ENCODE measurements at regions not wholly inside any gene's neighbourhood (a gene's known extent, or its start where the extent isn't known, plus 50 kb on each side); places are given as distances from the start of the nearest gene placed in this dataset.

GRCh38 chr11:114811971-114812370 is 133.6 kb downstream of the NXPE2 start:
- no peak for DNase-seq

DNA sequence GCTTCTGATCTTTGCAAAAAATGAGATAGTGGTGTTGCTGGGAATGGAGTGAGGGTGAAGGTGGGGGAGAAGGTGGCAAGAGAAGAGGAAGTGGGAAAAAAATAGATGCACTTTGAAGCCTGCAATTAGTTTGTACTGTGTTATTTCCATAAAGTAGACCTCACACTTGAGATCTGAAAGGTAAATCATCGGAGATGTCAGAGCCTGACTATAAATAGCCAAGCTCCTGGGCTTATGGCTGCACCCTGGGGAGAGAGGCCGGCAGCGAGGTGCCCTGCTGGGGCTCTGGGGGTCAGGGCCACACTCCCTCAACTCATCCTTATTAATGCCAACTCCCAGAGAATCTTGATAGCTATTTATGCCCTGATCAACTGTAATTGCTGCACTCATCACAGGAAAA is 134.4 kb downstream of the NXPE2 start:
- DNase-seq: no peak

GRCh38 chr11:114813189-114813718 is 134.9 kb downstream of the NXPE2 start:
- DNase-seq: no peak

DNA sequence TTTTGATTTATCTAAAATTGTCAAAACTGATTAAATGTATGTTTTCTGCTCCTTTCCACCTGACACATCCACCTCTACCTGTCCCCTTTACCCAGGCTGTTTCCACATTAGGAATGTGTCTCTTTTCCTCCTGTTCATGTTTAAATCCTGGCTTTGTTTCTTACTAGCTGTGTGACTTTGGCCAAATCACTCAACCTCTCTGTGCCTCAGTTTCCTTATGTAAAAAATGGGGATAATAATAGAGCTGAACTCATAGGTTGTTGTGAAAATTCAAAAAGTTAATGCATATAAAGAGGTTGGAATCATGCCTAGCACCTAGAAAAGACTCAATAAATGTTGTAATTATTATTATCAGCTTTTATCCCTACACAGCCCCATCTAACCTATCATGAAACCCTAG is 136.8 kb downstream of the NXPE2 start:
- no peak for DNase-seq

DNA sequence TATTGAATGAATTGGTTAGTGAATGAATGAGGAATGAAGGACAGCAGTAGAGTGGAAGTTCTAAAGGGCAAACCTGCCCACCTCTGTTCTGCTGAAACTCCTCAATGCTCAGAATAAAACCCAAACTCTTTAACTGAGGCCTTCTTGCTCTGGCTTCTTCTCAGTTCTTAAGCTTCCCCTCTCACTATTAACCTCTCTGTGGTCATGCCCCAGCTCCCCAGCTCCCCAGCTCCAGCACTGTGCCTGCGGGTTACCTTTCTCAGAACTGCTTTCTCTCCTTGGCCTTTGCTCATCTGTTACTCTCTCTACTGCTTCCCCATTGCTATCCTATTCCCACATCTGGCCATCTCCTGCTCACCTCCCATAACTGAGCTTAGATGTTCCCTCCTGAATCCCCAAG is 137.4 kb downstream of the NXPE2 start:
- no peak for DNase-seq

DNA sequence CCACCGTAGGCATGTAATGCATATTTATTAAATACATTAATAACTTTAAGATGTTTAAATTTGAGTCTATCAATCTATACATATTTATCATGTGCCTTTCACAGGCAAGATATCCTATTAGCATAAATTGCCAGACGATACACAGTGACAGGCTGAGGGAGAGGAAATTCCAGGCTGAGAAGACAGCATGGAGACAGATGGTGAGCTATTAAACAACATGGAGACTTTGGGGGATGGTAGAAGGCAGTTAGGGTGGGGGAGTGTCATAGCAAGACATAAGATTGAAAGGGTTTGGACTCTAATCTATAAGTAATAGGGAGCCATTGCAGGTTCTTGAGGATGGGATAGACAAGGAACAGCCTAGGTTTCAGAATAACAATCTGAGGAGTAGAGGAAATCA is 138.5 kb downstream of the NXPE2 start:
- no peak for DNase-seq

DNA sequence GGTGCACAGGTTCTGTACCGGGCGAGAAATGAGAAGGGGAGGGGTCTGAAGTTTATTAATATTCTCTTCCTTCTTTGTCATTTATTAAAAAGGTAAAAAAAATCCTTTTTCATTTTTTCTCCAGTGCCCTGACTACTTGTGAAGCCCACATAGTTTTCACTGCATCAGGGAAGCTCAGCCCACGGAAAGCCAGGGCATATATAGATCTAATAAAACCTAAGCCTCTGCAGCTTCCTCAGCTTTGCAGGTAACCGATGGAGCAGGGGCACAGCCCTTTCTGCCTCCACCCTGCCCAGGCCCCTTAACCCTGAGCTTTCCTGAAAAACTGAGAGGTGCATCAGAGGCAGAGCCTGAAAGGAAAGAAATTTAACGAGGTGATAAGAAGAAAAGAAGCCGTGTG is 140.1 kb downstream of the NXPE2 start:
- no peak for DNase-seq

DNA sequence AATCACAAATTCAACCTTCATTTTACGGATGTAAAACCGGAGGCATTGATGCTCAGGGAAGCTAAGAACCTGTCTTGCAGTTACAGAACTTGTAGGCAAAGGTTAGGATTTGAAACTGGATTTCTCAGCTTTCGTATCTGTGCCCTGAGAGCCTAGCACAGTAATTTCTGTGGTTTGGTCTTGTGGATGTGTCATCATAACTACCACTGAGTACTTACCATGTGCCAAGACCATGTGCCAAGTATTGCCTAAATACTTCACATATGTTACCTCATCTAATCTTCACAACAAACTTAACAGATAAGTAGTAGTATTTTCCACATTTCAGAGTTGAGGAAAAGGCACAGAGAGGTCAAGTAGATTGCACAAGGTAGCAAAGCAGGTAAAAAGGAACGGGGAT is 140.7 kb downstream of the NXPE2 start:
- DNase-seq: no peak

DNA sequence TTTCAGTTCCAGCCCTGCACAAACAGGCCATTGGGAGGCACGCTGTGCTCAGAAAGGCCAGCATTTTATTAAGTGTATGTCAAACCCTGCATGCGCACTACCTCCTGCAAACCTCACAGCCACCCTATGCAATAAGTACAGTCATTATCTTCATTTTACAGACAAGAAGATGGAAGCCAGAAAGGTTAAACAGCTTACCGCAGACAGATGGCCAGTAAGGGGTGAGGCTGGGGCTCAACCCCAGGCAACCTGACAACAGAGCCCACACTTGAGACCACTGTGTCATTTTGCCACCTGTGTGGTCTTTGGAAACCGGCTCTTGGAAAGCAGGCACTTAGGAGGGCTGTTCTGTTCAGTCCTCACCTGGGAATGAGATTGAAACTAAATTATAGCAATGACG is 142.3 kb downstream of the NXPE2 start:
- DNase-seq: no peak

GRCh38 chr11:114821621-114822412 is 143.5 kb downstream of the NXPE2 start:
- peak; percentile 46 for DNase-seq

GRCh38 chr11:114826910-114827442 is 148.6 kb downstream of the NXPE2 start:
- DNase-seq: no peak

DNA sequence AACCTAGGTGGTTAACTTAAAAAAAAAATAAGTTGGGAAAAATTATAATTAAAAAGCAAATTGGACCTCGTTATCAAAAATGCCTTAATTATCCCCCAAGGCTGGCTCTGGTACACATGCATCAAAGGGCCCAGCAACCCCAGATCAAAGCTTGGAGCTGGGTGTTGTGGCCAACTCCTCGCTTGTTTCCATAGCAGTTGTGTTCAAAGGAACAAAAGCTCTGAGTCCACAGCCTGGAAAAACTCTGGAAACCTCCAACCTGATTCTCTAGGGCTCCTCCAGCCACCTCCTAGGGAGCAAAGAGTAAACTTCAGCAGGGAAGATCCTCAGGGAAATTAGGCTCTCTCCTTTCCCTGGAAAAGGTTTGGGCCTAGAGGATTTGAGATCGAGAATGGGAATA is 149.4 kb downstream of the NXPE2 start:
- DNase-seq: no peak

DNA sequence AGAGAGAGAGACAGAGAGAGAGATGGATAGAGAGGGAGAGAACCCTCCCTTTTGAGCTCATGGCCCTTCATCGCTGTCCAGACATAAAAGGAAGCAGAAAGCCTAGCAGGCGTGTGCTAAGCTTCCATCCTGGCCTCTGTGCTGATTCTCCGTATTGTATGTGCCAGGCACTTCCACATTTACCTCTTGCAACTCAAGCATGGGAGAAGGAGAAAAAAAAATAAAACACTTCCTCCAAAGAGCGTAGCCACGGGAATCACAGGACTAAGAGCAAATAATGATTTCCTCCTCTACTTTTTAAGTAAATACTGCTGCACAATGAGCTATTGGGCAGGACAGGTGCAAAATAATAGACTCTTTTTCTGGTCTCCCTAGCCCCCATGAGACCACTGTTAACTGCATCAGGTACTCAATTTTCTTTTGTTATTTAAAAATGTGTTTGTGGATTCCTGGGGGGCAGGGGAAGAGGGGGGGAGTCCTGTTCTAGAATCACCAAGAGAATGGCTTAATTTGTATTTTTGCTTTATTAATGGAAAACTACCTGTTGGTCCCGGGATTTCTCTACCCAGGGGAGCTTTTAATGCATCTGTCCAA is 154.3 kb downstream of the NXPE2 start:
- peak; percentile 44 for DNase-seq

DNA sequence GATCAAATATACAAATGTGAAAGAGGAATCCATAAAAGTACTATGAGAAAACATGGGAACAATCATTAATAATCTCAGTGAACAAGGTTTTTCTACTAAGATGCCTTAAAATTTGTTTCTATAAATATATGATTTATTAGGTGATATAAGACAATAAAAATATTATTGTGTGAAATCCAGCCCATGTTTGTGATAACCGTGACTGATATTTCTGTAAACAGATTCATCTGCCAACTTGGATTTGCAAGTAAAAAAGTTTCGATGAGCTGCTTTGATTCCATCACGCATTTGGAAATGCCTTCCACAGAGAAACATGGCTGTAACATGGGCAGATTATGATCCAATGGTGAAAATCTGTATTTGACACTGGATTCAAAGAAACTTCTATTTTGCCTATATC is 157.8 kb downstream of the NXPE2 start:
- no peak for DNase-seq

DNA sequence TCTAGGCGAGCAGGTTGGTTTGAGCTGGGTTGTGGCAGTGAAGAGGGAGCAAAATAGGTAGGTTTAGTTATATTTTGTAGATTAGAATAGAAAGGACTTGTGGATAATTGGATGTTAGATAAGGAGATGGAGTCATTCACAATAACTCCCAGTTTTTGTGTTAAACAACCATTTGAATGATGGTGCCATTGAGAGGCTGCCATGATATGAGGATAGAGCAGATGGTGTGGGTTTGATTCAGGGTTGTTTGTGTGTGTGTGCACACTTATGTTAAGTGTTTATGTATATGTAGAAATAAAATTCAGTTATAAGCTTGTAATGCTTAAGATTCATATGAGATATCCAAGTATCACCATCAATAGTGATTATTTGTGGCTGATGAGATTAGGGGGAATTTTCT is 166.6 kb downstream of the NXPE2 start:
- no peak for DNase-seq

DNA sequence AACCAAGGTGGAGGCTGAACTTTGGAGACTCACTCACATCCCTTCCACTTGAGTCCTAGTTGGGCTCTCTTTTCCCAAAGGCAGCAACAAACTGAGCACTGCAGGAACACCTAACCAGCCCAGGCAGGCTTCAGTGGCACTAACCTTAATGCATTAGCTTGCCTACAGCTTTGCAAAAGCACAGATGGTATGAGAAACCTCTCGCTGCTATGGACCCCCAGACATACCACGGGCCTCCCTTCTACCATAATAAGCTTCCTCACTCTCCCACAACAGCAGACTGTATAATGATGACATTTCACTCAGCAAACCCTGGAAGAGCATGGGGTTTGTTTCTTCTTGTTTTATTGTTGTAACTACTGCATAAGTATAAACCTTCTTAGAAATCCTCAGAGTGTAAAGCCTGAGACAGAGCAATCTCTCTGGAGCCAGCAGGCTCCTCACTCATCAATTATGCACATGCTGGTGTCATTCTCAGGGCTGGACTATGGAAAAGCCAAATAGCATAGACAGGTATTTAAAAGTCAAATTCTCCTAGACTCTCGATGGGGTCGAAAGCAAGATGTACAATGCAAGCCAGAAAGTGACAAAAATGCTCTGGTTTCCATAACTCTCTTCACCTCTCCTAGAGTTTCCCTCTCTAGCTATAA is 167.6 kb downstream of the NXPE2 start:
- DNase-seq: no peak

GRCh38 chr11:114846416-114846791 is 168.1 kb downstream of the NXPE2 start:
- peak; percentile 13 for DNase-seq

DNA sequence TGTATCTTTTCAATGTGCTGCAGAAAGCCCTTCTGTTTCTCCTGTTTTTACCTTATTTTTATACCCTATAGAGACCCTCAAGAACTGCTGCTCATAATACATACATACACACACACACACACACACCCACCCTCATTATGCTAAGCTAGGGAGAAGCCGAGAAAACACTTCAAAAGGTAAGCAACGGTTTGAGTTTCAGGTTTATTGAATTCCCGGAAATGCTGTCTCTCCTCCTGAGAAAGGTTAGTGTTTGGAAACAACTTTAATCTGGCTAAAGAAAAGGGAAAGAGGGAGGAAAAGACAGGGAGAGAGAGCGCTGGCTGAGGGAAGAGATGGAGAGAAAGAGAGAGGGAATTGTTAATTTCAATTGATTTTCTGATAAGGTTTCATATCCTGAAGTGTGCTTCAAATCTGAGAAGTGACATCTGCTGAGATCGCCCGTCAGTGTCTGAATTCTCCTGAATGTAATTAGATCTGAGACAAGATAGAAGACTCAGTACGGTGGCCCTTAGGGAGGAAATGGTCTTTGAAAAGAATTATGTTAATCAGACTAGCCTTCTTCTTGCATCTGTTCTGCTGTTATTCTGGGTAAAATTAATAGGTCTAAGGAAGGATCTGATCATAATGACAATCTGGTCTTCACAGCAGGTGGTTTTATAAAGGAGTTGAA is 169.1 kb downstream of the NXPE2 start:
- DNase-seq: peak; percentile 9

DNA sequence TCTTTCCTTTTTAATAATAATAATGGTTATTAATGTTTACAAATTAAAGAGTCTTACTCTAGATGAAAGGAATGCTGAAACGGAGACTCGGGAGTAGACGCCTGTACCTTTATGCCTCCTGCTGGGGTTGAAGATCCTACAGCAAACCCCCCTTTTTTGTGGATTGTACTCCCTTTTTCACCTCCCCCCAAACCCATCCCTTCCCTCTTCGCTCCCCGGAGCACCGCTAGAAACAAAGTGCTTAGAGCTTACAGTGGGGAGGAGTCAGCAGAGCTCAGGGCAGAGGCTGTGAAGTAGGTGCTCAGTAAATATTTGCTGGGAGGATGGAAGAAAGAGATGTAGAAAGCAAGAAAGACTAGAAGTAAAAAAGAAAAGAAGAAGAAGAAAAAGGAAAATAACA is 169.7 kb downstream of the NXPE2 start:
- DNase-seq: no peak

DNA sequence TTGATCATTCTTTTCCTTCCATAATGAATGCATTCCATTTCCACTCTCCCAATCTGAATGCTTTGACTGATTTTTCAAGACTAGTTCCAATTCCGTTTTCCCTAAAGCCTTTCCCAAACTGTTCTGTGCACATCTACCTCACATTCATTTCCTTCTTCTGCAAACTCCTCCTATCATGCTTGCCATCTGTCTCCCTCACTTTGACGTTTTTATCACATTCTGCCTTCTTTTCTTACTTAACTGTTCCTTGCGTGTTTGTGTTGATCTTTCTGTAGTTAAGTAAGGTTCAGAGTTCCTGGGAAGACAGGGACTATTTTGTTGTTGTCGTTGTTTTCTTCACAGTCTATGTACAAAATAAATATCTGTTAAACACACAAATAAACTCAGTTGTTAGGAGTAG is 179.0 kb downstream of the NXPE2 start:
- DNase-seq: no peak

GRCh38 chr11:114864896-114865295 is 186.6 kb downstream of the NXPE2 start:
- no peak for DNase-seq

DNA sequence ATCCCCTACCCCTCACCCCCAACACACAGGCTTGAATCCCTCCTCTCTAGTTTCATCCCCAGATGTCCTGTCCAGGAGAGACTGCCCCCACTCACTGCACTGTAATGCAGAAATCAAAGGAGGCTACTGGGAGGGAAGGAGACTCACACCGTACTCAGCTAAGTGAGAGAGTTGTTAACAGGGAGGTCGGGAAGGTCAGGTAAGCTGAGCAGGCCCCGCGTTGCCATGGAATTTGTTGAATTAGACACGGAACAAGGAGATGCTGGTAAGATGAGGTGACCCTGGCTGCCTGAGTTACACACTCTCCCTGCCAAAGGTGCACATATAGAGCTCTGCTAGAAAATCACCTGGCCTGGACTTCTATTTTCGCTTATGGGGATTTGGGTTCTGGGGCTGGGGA is 197.9 kb downstream of the NXPE2 start:
- DNase-seq: no peak

DNA sequence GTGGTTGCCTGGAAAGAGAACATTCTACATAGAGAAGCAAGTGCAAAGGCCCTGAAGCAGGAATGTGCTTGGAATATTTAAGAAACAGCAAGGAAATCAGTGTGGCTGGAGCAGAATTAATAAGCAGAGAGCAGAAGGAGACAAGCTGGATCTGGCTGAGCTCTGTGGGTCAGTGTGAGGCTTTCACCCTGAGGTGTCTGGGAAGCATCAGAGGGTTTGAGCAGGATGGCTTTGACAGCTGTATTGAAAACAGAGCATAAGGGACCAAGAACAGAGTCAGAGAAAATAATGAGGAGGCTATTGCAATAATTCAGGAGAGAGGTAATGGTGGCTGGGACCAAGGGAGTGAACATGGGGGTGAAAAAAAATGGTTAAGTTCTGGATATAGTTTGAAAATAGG is 199.6 kb downstream of the NXPE2 start:
- DNase-seq: no peak
